Activated CD4-positive, alpha-beta memory T cell treated with anti-CD3 and anti-CD28 coated beads, Interleukin-2, amount 10 ng/mL, durations not matched to agents 7 days and 5 days (primary cell): ENCODE measurements at regions not wholly inside any gene's neighbourhood (a gene's known extent, or its start where the extent isn't known, plus 50 kb on each side); places are given as distances from the start of the nearest gene placed in this dataset.

Experiments used
- CTCF ChIA-PET: fragments of 350-600 bp; sonication (Branson Sonifier 250); formaldehyde crosslinking; loops from one replicate; lab custom pipeline; 2021; ENCODE audit warnings: antibody characterized with exemption, inconsistent platforms; lab: Charles Lee
- POLR2A ChIA-PET: fragments of 350-600 bp; sonication (Branson Sonifier 250); formaldehyde crosslinking; loops from one replicate; lab custom pipeline; 2021; ENCODE audit warnings: antibody characterized with exemption; lab: Charles Lee
- DNase-seq: peaks from one replicate; pipeline ENCODE4 v3.0.0-alpha.2; 2020
- H3K27ac Mint-ChIP-seq: one replicate; pipeline ENCODE4 v1.8.0; 2021; ENCODE audit warnings: mild to moderate bottlenecking, mixed read lengths
- H3K27me3 Mint-ChIP-seq: one replicate; pipeline ENCODE4 v1.8.0; 2021; ENCODE audit warnings: mixed read lengths
- H3K36me3 Mint-ChIP-seq: one replicate; pipeline ENCODE4 v1.8.0; 2021; ENCODE audit warnings: low read depth, mixed read lengths
- H3K4me1 Mint-ChIP-seq: one replicate; pipeline ENCODE4 v1.8.0; 2021; ENCODE audit warnings: mixed read lengths
- H3K4me3 Mint-ChIP-seq: one replicate; pipeline ENCODE4 v1.8.0; 2021; ENCODE audit warnings: mild to moderate bottlenecking, mixed read lengths
- H3K9me3 Mint-ChIP-seq: one replicate; pipeline ENCODE4 v1.8.0; 2021; ENCODE audit warnings: mixed read lengths

DNA sequence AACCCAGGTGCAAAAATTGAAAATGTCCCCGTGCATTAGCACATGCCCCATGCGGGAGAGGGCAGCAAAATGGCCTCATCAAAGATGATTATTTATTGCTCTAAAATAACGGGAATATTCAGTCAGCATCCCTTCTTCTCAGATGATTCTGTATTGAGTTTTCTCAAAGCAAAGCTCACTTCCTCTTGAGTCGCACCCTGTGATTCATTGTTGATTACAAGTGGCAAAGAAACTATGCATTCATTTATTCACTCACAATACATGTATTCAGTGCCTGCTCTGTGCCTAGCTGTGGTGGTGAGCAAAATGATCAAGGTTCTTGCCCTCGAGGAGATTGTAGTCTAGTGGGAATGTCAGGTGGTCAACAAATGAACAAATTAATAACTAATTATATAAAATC lies 226.0 kb upstream of the KAZN start:
- Mint-ChIP-seq H3K36me3 (no peaks in the 10 kb centered on the region), H3K27ac (no peak overlapping the region), H3K27me3 (no peaks in the 10 kb centered on the region), H3K4me1 (no peaks in the 10 kb centered on the region), H3K9me3 (no peaks in the 10 kb centered on the region), H3K4me3 (no peak overlapping the region)
- CTCF ChIA-PET = no interaction called here
- no peak for DNase-seq
- POLR2A ChIA-PET = no interaction called here

DNA sequence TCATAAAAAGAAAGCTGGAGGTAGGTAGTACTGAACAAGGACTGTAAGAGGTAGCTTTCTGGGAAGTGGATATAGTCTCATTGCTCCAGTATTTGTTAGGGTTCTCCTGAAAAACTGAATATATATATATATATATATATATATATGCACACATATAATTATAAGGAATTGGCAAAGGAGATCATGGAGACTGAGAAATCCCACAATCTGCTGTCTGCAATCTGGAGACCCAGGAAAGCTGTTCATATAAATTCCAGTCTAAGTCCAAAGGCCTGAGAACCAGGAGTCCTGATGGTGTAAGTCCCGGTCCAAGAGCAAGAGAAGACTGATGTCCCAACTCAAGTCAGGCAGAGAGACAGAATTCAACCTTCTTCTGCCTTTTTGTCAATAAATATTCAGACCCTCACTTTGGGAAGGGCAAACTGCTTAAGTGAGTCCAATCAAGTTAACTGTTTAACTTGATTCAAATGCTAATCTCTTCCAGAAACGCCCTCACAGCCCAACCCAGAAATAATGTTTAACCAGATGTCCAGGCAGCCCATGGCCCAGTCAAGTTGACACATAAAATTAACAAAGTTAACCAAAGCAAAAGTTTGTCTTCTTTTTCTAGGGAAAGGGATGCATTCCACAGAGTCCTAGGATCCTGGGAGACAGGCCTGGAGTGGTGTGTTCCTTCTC lies 225.3 kb upstream of the KAZN start:
- H3K27ac Mint-ChIP-seq = no peak overlapping the region
- no peak for DNase-seq
- ChIA-PET POLR2A (no interaction called here), CTCF (no interaction called here)
- H3K4me1 Mint-ChIP-seq = no peaks in the 10 kb centered on the region
- H3K9me3 Mint-ChIP-seq = no peaks in the 10 kb centered on the region
- H3K4me3 Mint-ChIP-seq = no peak overlapping the region
- no peaks in the 10 kb centered on the region for H3K27me3 Mint-ChIP-seq
- no peaks in the 10 kb centered on the region for H3K36me3 Mint-ChIP-seq

DNA sequence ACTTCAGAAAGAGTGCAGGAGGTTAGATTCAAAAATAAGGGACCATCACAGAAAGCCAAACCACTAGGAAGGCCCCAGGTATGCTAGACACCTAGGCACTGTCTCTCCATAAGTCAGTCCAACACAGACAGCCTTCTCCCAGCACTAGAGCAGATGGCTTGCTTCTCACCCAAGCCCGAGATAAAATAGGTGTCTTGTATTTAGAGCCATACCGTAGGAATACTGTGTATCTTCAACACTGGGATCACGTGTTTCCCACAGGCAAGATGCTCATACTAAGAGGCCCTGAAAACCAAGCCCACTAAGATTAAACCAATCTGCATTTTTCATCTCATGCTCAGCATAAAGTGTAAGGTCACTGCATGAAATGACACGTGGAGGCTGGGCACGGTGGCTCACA lies 223.3 kb upstream of the KAZN start:
- ChIA-PET POLR2A (no interaction called here), CTCF (no interaction called here)
- H3K4me1 Mint-ChIP-seq = no peaks in the 10 kb centered on the region
- peaks cover 3% of the 10 kb centered on the region for H3K9me3 Mint-ChIP-seq
- H3K36me3 Mint-ChIP-seq = no peaks in the 10 kb centered on the region
- no peak for DNase-seq
- no peak overlapping the region for H3K27ac Mint-ChIP-seq
- no peak overlapping the region for H3K4me3 Mint-ChIP-seq
- H3K27me3 Mint-ChIP-seq = no peaks in the 10 kb centered on the region

DNA sequence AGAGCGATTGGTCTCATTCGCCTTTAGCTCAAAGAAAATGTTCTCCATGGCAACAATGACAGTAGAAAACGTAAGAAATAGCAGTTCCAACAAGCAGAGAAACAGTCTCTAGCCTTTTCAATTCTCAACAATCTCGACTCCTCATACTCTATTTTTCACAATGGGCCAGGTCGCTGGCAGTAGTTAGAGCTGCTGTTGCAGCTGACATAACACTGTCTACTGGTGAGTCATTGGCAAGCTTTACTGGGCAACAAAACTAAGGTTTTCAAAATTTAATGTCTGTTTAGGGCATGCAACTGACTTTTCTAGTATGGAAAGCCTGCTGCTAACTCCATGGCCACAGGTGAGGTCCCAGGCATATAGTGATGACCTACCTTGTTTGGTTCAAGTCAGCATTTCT lies 221.1 kb upstream of the KAZN start:
- Mint-ChIP-seq H3K27ac (no peak overlapping the region), H3K4me3 (no peak overlapping the region), H3K9me3 (peaks cover 3% of the 10 kb centered on the region), H3K27me3 (no peaks in the 10 kb centered on the region), H3K4me1 (no peaks in the 10 kb centered on the region), H3K36me3 (no peaks in the 10 kb centered on the region)
- no peak for DNase-seq
- CTCF ChIA-PET = no interaction called here
- POLR2A ChIA-PET = no interaction called here

DNA sequence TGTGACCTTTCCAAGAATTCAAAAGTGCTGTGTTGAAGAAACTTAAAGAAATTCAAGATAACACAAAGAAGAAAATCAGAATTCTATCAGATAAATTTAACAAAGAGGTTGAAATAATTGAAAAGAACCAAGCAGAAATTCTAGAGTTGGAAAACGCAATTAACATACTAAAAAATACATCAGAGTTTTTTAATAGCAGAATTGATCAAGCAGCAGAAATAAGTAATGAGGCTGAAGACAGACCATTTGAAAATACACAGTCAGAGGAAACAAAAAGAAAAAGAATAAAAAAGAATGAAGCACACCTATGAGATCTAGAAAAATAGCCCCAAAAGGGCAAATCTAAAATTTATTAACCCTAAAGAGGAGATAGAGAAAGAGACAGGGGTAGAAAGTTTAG lies 218.1 kb upstream of the KAZN start:
- no peaks in the 10 kb centered on the region for H3K36me3 Mint-ChIP-seq
- H3K27ac Mint-ChIP-seq = no peak overlapping the region
- no peaks in the 10 kb centered on the region for H3K27me3 Mint-ChIP-seq
- DNase-seq = no peak
- H3K9me3 Mint-ChIP-seq = peaks cover 3% of the 10 kb centered on the region
- ChIA-PET POLR2A (no interaction called here), CTCF (no interaction called here)
- H3K4me3 Mint-ChIP-seq = no peak overlapping the region
- H3K4me1 Mint-ChIP-seq = no peaks in the 10 kb centered on the region

DNA sequence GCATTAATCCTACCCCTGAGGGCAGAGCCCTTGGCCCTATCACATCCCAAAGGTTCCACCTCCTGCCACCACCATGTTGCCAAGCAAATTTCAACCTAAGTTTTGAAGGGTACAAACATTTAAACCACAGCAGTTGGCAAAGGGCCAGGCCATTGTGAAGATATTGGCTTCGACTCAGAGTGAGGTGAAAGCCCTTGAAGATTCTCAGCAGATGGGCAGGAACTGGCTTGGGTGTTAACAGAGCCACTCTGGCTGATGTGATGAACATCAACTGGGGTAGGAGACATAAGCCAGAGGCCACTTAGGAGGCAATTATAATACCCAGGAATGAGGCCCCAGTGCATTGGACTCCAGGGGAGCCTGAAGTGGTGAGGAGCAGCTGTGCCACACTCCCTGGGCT lies 207.7 kb upstream of the KAZN start:
- no peaks in the 10 kb centered on the region for H3K9me3 Mint-ChIP-seq
- ChIA-PET POLR2A (no interaction called here), CTCF (no interaction called here)
- DNase-seq = no peak
- no peak overlapping the region for H3K27ac Mint-ChIP-seq
- H3K36me3 Mint-ChIP-seq = no peaks in the 10 kb centered on the region
- no peak overlapping the region for H3K4me3 Mint-ChIP-seq
- H3K4me1 Mint-ChIP-seq = no peaks in the 10 kb centered on the region
- H3K27me3 Mint-ChIP-seq = no peaks in the 10 kb centered on the region

DNA sequence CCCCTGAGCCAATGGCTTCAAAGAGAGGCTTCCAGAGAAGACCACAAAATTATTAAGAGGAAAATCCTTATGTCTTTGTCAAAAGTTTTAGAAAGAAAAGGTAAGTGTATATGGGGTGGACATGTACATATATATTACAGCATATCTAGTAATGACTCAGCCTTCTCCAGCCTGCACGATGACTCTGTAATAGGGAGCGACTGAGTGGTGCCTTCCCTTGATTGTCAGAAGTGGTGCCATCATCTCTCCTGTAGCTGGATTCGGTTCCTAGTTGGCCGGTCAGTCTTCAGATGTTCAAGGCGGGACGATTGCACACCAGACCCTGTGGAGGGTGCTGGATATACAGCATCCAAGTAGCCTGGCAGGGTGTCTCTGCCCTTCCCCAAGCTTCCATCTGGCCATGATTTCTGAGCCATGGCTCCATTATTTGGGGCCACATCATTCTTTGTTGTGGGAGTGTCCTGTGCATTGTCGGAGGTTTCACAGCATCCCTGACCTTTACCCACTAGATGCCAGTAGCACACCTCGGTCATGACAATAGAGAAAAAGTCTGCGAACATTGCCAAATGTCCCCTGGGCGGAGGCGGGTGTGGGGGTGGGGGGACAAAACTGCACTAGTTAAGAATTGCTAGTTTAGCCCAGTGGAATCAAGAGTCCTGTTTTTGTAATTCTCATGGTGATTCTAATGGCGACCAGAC lies 206.2 kb upstream of the KAZN start:
- Mint-ChIP-seq H3K4me1 (no peaks in the 10 kb centered on the region), H3K27me3 (no peaks in the 10 kb centered on the region), H3K36me3 (no peaks in the 10 kb centered on the region), H3K4me3 (no peak overlapping the region), H3K9me3 (no peaks in the 10 kb centered on the region), H3K27ac (no peak overlapping the region)
- DNase-seq = no peak
- ChIA-PET POLR2A (no interaction called here), CTCF (no interaction called here)

DNA sequence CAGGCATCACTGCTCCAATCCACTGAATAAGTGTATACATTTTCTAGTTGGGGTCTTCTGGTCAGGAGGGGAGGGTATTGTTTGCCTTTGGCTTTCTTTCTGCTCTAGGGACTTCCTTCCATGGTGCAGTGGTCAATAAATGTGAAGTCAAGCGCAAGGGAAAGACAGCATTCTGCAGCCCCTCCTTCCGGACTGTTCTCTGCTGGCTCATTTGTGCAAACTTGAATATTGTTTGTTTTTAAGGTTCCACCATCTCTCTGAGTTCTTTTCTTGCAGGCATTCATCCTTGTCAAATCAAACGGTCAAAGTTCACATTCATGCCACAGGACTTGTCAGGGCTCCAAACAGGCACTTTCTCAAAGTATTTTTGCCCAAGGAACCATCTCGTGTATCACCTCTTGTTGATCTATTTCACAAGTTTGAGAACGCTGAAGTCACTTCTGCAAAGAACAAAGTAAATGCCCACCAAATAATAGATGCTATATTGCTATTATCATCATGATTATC lies 205.6 kb upstream of the KAZN start:
- no peak overlapping the region for H3K4me3 Mint-ChIP-seq
- no peak overlapping the region for H3K27ac Mint-ChIP-seq
- CTCF ChIA-PET = no interaction called here
- no peaks in the 10 kb centered on the region for H3K36me3 Mint-ChIP-seq
- H3K27me3 Mint-ChIP-seq = no peaks in the 10 kb centered on the region
- DNase-seq = no peak
- no peaks in the 10 kb centered on the region for H3K4me1 Mint-ChIP-seq
- POLR2A ChIA-PET = no interaction called here
- H3K9me3 Mint-ChIP-seq = no peaks in the 10 kb centered on the region

DNA sequence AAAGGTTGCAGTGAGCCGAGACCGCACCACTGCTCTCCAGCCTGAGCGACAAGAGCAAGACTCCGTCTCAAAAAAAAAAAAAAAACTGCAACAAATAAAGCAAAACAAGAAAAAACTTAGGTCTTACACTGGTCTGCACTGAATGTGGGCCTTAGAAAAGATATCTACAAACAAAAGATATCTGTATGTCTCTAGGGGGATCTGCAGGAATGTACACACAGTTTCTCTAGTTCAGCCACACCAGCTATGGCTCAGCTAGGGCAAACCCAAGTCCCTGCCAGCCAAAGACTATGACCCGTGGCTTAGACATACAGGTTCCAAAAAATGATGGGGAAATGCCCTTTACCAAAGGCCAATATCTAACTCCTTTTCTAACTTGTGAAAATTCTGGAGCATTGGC lies 202.4 kb upstream of the KAZN start:
- H3K9me3 Mint-ChIP-seq = no peaks in the 10 kb centered on the region
- H3K36me3 Mint-ChIP-seq = no peaks in the 10 kb centered on the region
- CTCF ChIA-PET = no interaction called here
- H3K4me1 Mint-ChIP-seq = no peaks in the 10 kb centered on the region
- DNase-seq = no peak
- H3K27ac Mint-ChIP-seq = no peak overlapping the region
- H3K4me3 Mint-ChIP-seq = no peak overlapping the region
- H3K27me3 Mint-ChIP-seq = no peaks in the 10 kb centered on the region
- POLR2A ChIA-PET = interaction anchor here (0.6 kb wide), 1 partner anchor 657 kb away, joined by 3 read pairs; no protein-coding TSS in a partner anchor

DNA sequence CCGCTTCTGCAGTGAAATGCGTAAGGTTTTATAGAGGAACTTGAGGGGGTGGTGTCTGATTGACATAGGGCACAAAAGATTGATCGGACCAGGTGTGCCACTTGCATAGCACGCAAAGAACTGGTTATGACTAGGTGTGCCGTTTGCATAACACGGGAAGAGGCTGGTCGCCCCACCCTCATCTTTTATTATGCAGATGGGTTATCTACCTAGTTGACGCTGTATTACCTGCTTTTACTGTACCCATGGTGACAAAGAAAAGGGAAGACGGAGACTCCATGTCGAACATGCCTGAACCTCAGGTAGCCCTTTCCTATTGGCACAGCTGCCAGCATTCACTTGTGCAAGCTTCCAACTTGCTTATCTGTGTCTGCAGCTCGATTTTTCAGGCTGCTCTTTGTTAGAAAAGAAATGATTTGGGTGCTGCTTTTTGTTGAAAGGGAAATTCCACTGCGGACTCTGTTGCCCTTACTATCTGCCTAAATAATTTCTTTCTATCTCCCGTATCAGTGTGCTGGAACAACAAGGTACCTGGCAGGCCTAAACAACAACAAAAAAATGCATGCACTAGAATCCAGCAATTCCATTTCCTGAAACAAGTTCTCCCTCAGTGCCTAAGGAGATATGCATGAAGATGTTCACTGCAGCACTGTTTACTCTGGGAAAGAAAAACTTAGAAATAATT lies 194.4 kb upstream of the KAZN start:
- no peaks in the 10 kb centered on the region for H3K9me3 Mint-ChIP-seq
- no peaks in the 10 kb centered on the region for H3K27me3 Mint-ChIP-seq
- H3K4me3 Mint-ChIP-seq = no peak overlapping the region
- no peak overlapping the region for H3K27ac Mint-ChIP-seq
- DNase-seq = no peak
- CTCF ChIA-PET = no interaction called here
- H3K36me3 Mint-ChIP-seq = no peaks in the 10 kb centered on the region
- POLR2A ChIA-PET = no interaction called here
- H3K4me1 Mint-ChIP-seq = no peaks in the 10 kb centered on the region

DNA sequence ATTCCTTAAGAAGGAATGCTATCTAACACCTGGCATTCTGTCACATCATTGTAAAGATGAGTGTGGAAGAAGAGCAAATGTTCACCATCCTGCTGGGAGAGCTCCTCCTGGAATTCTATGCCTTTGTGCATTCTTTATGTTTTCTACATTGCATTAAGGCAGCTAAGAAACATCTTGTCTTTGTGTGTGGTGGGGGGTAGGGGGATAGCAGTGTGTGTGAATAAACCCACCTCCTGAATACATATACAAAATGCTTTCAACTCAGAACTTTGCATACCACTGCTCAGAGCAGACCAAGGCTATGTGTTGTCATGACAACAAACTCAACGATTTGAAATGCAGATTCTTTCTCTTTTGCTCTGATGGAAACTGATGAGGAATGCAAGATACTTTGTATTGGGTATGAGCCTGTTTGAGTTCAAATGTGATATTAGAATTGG lies 193.6 kb upstream of the KAZN start:
- H3K9me3 Mint-ChIP-seq = no peaks in the 10 kb centered on the region
- H3K4me3 Mint-ChIP-seq = no peak overlapping the region
- no peaks in the 10 kb centered on the region for H3K4me1 Mint-ChIP-seq
- no peaks in the 10 kb centered on the region for H3K36me3 Mint-ChIP-seq
- no peak for DNase-seq
- CTCF ChIA-PET = no interaction called here
- H3K27me3 Mint-ChIP-seq = no peaks in the 10 kb centered on the region
- POLR2A ChIA-PET = no interaction called here
- H3K27ac Mint-ChIP-seq = no peak overlapping the region

DNA sequence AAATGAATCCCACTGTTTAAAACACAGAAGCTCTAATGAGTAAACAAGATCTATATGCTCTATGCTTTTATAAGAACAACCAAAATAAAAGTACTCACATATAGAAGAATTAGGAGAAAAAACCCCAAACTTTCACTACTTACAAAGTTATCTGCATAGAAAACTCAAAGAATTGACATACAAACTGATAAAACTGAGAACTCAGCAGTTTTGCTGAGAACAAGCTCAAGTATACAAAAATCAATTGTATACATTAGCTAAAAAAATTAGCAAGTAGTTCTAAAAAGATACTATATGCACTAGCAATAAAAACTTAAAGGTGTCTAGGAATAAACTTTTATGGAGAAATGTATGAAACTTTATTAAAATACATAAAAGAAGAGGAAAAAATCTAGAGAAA lies 186.2 kb upstream of the KAZN start:
- Mint-ChIP-seq H3K4me3 (no peak overlapping the region), H3K9me3 (no peaks in the 10 kb centered on the region), H3K4me1 (no peaks in the 10 kb centered on the region), H3K27me3 (no peaks in the 10 kb centered on the region), H3K27ac (no peak overlapping the region), H3K36me3 (no peaks in the 10 kb centered on the region)
- DNase-seq = no peak
- CTCF ChIA-PET = no interaction called here
- POLR2A ChIA-PET = no interaction called here

DNA sequence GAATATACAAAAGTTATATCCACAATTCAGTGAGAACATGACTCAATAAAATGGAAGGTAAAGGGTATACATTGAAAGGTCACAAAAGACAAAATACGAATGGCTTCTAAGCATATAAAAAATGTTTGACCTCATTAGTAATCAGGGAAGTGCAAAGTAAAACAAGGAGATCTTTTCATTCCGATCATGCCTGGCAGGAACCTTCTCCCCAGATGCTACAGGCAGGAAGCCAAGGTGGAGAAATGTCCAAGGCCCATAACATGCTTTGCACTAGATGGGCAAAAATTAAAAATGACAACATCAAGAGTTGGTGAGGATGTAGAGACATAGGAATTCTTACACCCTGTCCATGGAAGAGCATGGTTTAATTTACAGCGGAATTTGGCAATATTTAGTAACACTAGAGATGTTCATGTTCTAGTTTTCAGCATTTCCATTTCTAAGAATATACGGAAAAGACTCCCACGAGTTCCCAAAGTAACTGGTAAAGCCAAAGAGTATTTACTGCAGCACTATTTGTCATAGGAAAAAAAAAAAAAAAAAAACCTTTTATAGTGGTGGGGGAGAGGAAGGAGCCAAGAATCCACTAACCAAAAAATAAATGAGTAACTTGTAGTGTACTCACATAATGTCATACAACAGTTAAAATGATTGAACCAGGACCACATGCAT lies 184.5 kb upstream of the KAZN start:
- POLR2A ChIA-PET = no interaction called here
- Mint-ChIP-seq H3K4me3 (no peak overlapping the region), H3K9me3 (no peaks in the 10 kb centered on the region), H3K27me3 (no peaks in the 10 kb centered on the region), H3K36me3 (no peaks in the 10 kb centered on the region), H3K4me1 (no peaks in the 10 kb centered on the region), H3K27ac (no peak overlapping the region)
- CTCF ChIA-PET = interaction anchor here (0.7 kb wide), 1 partner anchor 19 kb away, joined by 3 read pairs; no protein-coding TSS in a partner anchor
- DNase-seq = no peak
